Naive thymus-derived CD8-positive, alpha-beta T cell (primary cell): ENCODE measurements at regions not wholly inside any gene's neighbourhood (a gene's known extent, or its start where the extent isn't known, plus 50 kb on each side); places are given as distances from the start of the nearest gene placed in this dataset.
A peak's percentile ranks its signal among the peaks of the same experiment; 100 is the strongest.

Experiments
- ATAC-seq, 2 donors: fragments of 150-1000 bp; cut with Tn5 transposase in 1 of 2; sonication (Bioruptor Pico), chemical (Tn5 transposase) in 1 of 2; 1 replicate in 1 of 2; 2 replicates in 1 of 2; pipeline ENCODE4 v1.10.0; 2021; ENCODE audit warnings: mild to moderate bottlenecking in 2 of 2, moderate library complexity in 2 of 2
- POLR2A ChIA-PET: fragments of 350-600 bp; sonication (Branson Sonifier 250); formaldehyde crosslinking; loops from one replicate; lab custom pipeline; 2021; ENCODE audit warnings: antibody characterized with exemption; lab: Charles Lee
- DNase-seq, 10 donors: peaks; one replicate each; pipeline versions ENCODE4 v3.0.0 to v3.0.0-alpha.2; 2020 to 2022
- H3K27ac Mint-ChIP-seq, 10 donors: one replicate each; pipeline ENCODE4 v1.8.0; 2020 to 2022; ENCODE audit warnings: mild to moderate bottlenecking in 10 of 10, mixed read lengths in 10 of 10, moderate library complexity in 4 of 10, inconsistent platforms in 1 of 10
- H3K27me3 Mint-ChIP-seq, 5 donors: one replicate each; pipeline ENCODE4 v1.8.0; 2021 to 2022; ENCODE audit warnings: mixed read lengths in 5 of 5
- H3K36me3 Mint-ChIP-seq, 3 donors: one replicate each; pipeline ENCODE4 v1.8.0; 2020 to 2022; ENCODE audit warnings: mixed read lengths in 3 of 3, mild to moderate bottlenecking in 2 of 3, inconsistent platforms in 1 of 3
- H3K4me1 Mint-ChIP-seq, 4 donors: one replicate each; pipeline ENCODE4 v1.8.0; 2021 to 2022; ENCODE audit warnings: mixed read lengths in 4 of 4
- H3K4me3 Mint-ChIP-seq, 10 donors: one replicate each; pipeline ENCODE4 v1.8.0; 2020 to 2022; ENCODE audit warnings: mild to moderate bottlenecking in 10 of 10, mixed read lengths in 10 of 10, moderate library complexity in 6 of 10, inconsistent platforms in 1 of 10
- H3K9me3 Mint-ChIP-seq, 9 donors: one replicate each; pipeline ENCODE4 v1.8.0; 2020 to 2022; ENCODE audit warnings: mixed read lengths in 9 of 9, mild to moderate bottlenecking in 3 of 9, inconsistent platforms in 1 of 9, moderate library complexity in 1 of 9

GRCh38 chr16:66227766-66228530 is 138.5 kb upstream of the CDH5 start:
- H3K4me3 Mint-ChIP-seq: no peak overlapping the region
- peaks cover 0 to 6% (median 4%) of the 10 kb centered on the region in 4 donors for H3K4me1 Mint-ChIP-seq
- H3K27me3 Mint-ChIP-seq: peaks cover 3 to 42% (median 9%) of the 10 kb centered on the region in 5 donors
- H3K9me3 Mint-ChIP-seq: no peaks in the 10 kb centered on the region
- H3K36me3 Mint-ChIP-seq: no peaks in the 10 kb centered on the region
- H3K27ac Mint-ChIP-seq: no peak overlapping the region
- no peak for ATAC-seq
- POLR2A ChIA-PET: no interaction called here
- no peak for DNase-seq

DNA sequence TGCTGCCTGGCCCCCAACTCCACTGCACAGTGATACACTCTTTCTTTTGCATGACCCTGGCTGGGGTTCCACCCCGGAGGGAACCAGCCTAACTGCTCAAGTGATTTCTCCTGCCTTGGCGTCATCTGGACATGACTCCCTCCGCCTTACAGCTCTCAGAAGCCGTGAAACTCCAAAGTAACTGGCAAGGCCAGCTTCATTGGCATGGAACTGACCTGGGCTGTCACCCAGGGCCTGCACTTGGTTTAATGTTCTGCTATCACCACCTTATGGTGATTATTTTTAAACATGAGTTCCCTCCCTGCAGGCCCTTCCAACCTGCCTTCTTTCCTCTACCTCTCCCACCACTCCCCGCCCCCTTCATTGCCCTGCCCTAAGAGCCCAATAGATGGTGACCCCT is 139.7 kb upstream of the CDH5 start:
- ATAC-seq (no peak), DNase-seq (no peak)
- H3K27ac Mint-ChIP-seq: no peak overlapping the region
- H3K4me1 Mint-ChIP-seq: peaks cover 0 to 6% (median 4%) of the 10 kb centered on the region in 4 donors
- no peaks in the 10 kb centered on the region for H3K9me3 Mint-ChIP-seq
- POLR2A ChIA-PET: no interaction called here
- peaks cover 3 to 46% (median 12%) of the 10 kb centered on the region in 5 donors for H3K27me3 Mint-ChIP-seq
- H3K4me3 Mint-ChIP-seq: no peak overlapping the region
- no peaks in the 10 kb centered on the region for H3K36me3 Mint-ChIP-seq

DNA sequence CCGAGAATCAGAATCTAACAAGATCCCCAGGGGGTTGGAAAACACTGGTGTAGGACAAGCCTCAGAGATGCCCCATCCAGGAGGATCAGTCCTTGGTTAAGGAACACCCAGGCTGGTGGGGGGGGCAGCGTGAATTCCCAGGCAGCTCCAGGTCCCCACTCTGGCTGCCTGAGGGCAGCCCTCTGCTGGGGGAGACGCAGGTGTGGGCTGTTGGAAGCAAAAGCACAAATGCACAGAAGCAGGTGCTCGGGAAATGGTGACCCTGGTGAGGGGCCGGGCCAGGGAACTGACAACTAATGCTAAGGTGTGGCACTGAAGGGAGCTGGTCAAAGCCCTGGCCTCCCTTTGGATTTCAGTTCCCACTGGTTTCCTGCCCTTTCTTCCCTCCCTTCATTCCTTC is 140.8 kb upstream of the CDH5 start:
- POLR2A ChIA-PET: no interaction called here
- Mint-ChIP-seq H3K27ac (no peak overlapping the region), H3K27me3 (peaks cover 3 to 35% (median 8%) of the 10 kb centered on the region in 5 donors), H3K9me3 (no peaks in the 10 kb centered on the region), H3K4me1 (peaks cover 4 to 9% (median 5%) of the 10 kb centered on the region in 4 donors), H3K4me3 (no peak overlapping the region), H3K36me3 (no peaks in the 10 kb centered on the region)
- DNase-seq (no peak), ATAC-seq (no peak)

DNA sequence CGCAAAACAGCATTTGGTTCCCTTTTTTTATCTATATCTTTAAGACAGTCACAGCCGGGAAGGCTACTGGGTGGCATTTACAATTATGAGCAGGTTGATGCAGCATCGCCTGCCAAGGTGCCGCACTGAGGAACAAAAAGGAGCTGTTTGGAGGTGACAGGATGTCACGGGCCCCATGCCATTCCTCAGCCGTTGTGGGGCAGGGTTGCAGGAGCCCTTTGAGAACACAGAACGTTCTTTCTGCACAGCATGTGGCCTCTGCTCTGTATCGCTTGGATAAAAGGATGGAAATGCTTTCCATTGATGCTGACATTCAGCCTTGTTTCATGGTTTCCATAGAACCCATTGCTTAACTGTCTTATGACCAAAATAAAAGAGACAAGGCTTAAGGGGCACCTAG is 141.9 kb upstream of the CDH5 start:
- H3K27ac Mint-ChIP-seq: no peak overlapping the region
- no peaks in the 10 kb centered on the region for H3K9me3 Mint-ChIP-seq
- DNase-seq: no peak
- H3K4me1 Mint-ChIP-seq: peaks cover 4 to 9% (median 6%) of the 10 kb centered on the region in 4 donors
- H3K36me3 Mint-ChIP-seq: no peaks in the 10 kb centered on the region
- no peak for ATAC-seq
- H3K27me3 Mint-ChIP-seq: peaks cover 3 to 30% (median 8%) of the 10 kb centered on the region in 5 donors
- POLR2A ChIA-PET: no interaction called here
- H3K4me3 Mint-ChIP-seq: no peak overlapping the region

GRCh38 chr16:66224186-66224585 is 142.3 kb upstream of the CDH5 start:
- Mint-ChIP-seq H3K4me1 (peaks cover 4 to 8% (median 6%) of the 10 kb centered on the region in 4 donors), H3K27ac (no peak overlapping the region), H3K4me3 (no peak overlapping the region), H3K36me3 (no peaks in the 10 kb centered on the region), H3K9me3 (no peaks in the 10 kb centered on the region), H3K27me3 (peaks cover 6 to 30% (median 7%) of the 10 kb centered on the region in 5 donors)
- DNase-seq (no peak), ATAC-seq (no peak)
- POLR2A ChIA-PET: no interaction called here

DNA sequence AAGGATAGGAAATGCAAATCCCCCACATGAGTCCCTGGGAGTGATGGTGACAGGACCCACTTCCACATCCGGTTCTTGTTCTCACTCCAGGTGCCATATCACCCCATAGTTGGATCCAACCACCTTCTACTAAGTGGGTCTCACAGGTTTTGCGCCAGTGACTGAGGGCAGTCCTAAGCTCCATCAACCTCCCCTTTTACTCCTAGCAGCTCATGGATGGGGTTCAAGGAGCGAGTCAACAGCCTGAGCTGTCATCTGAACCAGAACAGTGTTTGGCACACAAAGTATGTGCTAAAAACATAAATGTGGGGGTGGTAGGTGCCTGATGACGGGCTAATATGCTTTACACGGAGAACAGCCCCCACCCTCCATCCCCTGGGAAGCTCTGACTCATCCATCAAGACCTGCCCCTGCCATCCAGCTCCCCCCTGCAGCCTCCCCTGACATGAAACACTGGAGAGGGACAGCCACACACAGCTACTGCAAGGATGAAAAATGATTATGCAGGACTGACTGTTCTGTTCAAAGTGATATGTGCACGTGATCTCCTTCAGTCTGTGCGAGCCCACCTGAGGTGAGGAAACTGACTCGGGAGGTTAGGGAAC is 143.2 kb upstream of the CDH5 start:
- DNase-seq (no peak), ATAC-seq (no peak)
- Mint-ChIP-seq H3K4me1 (peaks cover under 1 to 6% (median 4%) of the 10 kb centered on the region in 4 donors), H3K27ac (no peak overlapping the region), H3K36me3 (no peaks in the 10 kb centered on the region), H3K4me3 (no peak overlapping the region), H3K9me3 (no peaks in the 10 kb centered on the region), H3K27me3 (peaks cover 4 to 34% (median 14%) of the 10 kb centered on the region in 5 donors)
- POLR2A ChIA-PET: no interaction called here

DNA sequence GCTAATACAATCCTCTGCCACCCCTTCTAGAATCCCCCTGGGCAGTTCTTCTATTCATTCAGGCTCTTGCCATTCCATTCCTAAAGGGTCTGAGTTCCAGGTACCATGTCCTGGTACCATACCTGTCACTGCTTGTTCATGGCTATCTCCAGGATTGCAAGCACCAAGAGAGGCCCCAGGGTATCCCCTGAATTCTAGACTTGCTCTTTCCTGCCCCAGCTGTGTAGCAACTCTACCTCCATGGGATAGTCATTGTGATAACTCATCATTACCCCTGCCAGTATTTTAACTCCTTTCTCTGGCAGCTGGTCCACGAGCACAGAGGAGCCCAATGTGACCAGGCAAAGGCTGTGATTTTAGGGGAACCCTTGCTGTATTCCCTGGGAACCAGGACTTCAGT is 143.7 kb upstream of the CDH5 start:
- H3K27me3 Mint-ChIP-seq: peaks cover 4 to 35% (median 14%) of the 10 kb centered on the region in 5 donors
- no peaks in the 10 kb centered on the region for H3K9me3 Mint-ChIP-seq
- no peak for ATAC-seq
- H3K36me3 Mint-ChIP-seq: no peaks in the 10 kb centered on the region
- POLR2A ChIA-PET: no interaction called here
- peaks cover 0 to 6% (median 4%) of the 10 kb centered on the region in 4 donors for H3K4me1 Mint-ChIP-seq
- H3K27ac Mint-ChIP-seq: peak overlapping the region in 1 of 10 donors; percentile 49
- no peak for DNase-seq
- no peak overlapping the region for H3K4me3 Mint-ChIP-seq

DNA sequence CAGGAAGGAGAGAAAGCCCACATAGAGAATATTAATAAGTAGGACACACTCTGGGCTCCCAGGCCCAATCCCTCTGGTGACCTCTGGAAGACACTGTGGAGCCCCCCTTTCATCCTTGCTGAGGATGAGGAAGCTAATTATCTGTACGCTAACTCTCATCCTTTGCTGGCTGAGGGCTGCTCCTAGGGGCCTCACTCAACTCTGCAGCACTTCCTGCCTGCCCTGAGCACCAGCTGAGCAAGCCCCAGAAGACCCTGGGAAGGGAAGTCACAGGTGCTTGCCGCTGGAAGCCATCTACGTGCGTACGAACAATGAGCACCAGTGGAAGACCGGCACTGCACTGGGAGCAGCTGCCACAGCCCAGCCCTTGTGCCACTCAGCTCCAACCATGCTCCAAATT is 145.8 kb upstream of the CDH5 start:
- H3K9me3 Mint-ChIP-seq: no peaks in the 10 kb centered on the region
- peaks cover 0 to 6% (median 4%) of the 10 kb centered on the region in 4 donors for H3K4me1 Mint-ChIP-seq
- no peak overlapping the region for H3K27ac Mint-ChIP-seq
- POLR2A ChIA-PET: no interaction called here
- peak in 1 of 10 donors; percentile 0 for DNase-seq
- ATAC-seq: no peak
- no peaks in the 10 kb centered on the region for H3K36me3 Mint-ChIP-seq
- peak overlapping the region in 1 of 10 donors; percentile 33 for H3K4me3 Mint-ChIP-seq
- peaks cover 8 to 41% (median 19%) of the 10 kb centered on the region in 5 donors for H3K27me3 Mint-ChIP-seq

- no peak overlapping the region for H3K4me3 Mint-ChIP-seq
- H3K36me3 Mint-ChIP-seq: no peaks in the 10 kb centered on the region
- DNase-seq (no peak), ATAC-seq (no peak)
- no peaks in the 10 kb centered on the region for H3K9me3 Mint-ChIP-seq
- peaks cover 8 to 42% (median 19%) of the 10 kb centered on the region in 5 donors for H3K27me3 Mint-ChIP-seq
- H3K4me1 Mint-ChIP-seq: peaks cover 0 to 6% (median 4%) of the 10 kb centered on the region in 4 donors
- H3K27ac Mint-ChIP-seq: no peak overlapping the region
- POLR2A ChIA-PET: no interaction called here
Measured at GRCh38 chr16:66219491-66219890, 147.0 kb upstream of the CDH5 start.

DNA sequence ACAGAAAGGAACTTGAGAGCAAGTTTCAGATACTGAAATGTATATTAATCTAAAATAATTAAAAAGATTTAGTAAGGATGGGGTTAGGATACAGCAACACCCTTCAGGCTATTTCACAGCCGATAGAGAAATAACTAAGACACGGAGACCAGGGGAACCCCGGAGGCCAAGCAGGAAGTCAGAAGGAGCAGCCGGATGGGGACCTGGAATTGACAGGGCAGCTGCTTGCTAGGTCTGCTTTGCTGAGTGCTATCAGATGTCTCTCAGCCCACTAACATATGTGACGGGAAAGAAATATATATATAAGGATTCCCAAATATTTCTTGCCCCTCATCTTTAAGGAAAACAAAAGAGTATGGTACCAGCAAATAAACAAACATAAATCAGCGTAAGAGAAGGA is 154.1 kb upstream of the CDH5 start:
- H3K9me3 Mint-ChIP-seq: no peaks in the 10 kb centered on the region
- peaks cover 0 to 1% (median 0%) of the 10 kb centered on the region in 4 donors for H3K4me1 Mint-ChIP-seq

DNA sequence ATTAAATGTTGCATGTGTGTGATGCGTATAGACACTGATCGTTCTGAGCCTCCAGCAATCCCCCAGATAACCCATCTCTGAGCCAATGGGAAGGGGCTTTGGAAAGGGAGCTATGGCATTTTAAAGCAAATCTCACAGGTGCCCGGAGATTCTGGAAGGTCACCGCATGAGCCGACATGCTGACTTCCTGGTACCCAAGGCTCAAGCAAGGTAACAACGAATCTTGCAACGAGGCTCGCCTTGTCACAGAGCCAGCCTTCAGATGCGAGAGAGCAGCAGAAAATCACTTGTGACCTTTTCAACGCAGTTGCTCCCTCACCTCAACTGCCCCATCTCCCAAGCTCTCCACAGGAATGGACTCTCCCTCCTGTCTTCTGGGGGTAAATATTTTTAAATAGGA is 154.8 kb upstream of the CDH5 start:
- peaks cover 10 to 25% (median 10%) of the 10 kb centered on the region in 5 donors for H3K27me3 Mint-ChIP-seq
- H3K4me1 Mint-ChIP-seq: peaks cover 0 to 3% (median 0%) of the 10 kb centered on the region in 4 donors
- H3K9me3 Mint-ChIP-seq: no peaks in the 10 kb centered on the region
- no peak overlapping the region for H3K27ac Mint-ChIP-seq
- no peak overlapping the region for H3K4me3 Mint-ChIP-seq
- ATAC-seq (no peak), DNase-seq (no peak)
- no peaks in the 10 kb centered on the region for H3K36me3 Mint-ChIP-seq
- POLR2A ChIA-PET: no interaction called here

More for the DNA sequence above, 154.1 kb upstream of the CDH5 start:
- no peak for DNase-seq
- H3K36me3 Mint-ChIP-seq: no peaks in the 10 kb centered on the region
- no peak overlapping the region for H3K27ac Mint-ChIP-seq
- H3K27me3 Mint-ChIP-seq: peaks cover 9 to 33% (median 12%) of the 10 kb centered on the region in 5 donors
- POLR2A ChIA-PET: no interaction called here
- H3K4me3 Mint-ChIP-seq: no peak overlapping the region
- no peak for ATAC-seq

GRCh38 chr16:66207883-66208265 is 158.6 kb upstream of the CDH5 start:
- no peak overlapping the region for H3K27ac Mint-ChIP-seq
- DNase-seq (no peak), ATAC-seq (no peak)
- peaks cover 0 to 3% (median 0%) of the 10 kb centered on the region in 4 donors for H3K4me1 Mint-ChIP-seq
- POLR2A ChIA-PET: no interaction called here
- H3K9me3 Mint-ChIP-seq: no peaks in the 10 kb centered on the region
- H3K27me3 Mint-ChIP-seq: peaks cover 13 to 41% (median 16%) of the 10 kb centered on the region in 5 donors
- H3K4me3 Mint-ChIP-seq: no peak overlapping the region
- no peaks in the 10 kb centered on the region for H3K36me3 Mint-ChIP-seq

GRCh38 chr16:66207139-66207882 is 159.2 kb upstream of the CDH5 start:
- DNase-seq: no peak
- no peaks in the 10 kb centered on the region for H3K36me3 Mint-ChIP-seq
- POLR2A ChIA-PET: no interaction called here
- peaks cover 11 to 41% (median 16%) of the 10 kb centered on the region in 5 donors for H3K27me3 Mint-ChIP-seq
- H3K4me1 Mint-ChIP-seq: peaks cover 0 to 3% (median 0%) of the 10 kb centered on the region in 4 donors
- H3K9me3 Mint-ChIP-seq: no peaks in the 10 kb centered on the region
- H3K4me3 Mint-ChIP-seq: no peak overlapping the region
- no peak for ATAC-seq
- H3K27ac Mint-ChIP-seq: no peak overlapping the region
